ENCODE measurements at regions not wholly inside any gene's neighbourhood (a gene's known extent, or its start where the extent isn't known, plus 50 kb on each side); places are given as distances from the start of the nearest gene placed in this dataset.

GRCh38 chr9:106615118-106615889 lies 247.7 kb upstream of the ZNF462 start:
- H3K9me3 Mint-ChIP-seq (ENCODE audit: unreplicated experiment) = no peaks in the 10 kb centered on the region
- peaks cover 7% of the 10 kb centered on the region for H3K4me1 Mint-ChIP-seq (ENCODE audit: unreplicated experiment)
- H3K36me3 Mint-ChIP-seq (ENCODE audit: unreplicated experiment) = no peaks in the 10 kb centered on the region
- H3K27me3 Mint-ChIP-seq (ENCODE audit: unreplicated experiment) = no peaks in the 10 kb centered on the region
- no peak for TF ChIP-seq CTCF (IDR thresholded peaks at IDR 0.05)
- no peak overlapping the region for H3K4me3 Mint-ChIP-seq (ENCODE audit: unreplicated experiment)
- DNase-seq (ENCODE audit: extremely low spot score, unreplicated experiment) = no peak
- H3K27ac Mint-ChIP-seq (ENCODE audit: unreplicated experiment) = no peak overlapping the region

DNA sequence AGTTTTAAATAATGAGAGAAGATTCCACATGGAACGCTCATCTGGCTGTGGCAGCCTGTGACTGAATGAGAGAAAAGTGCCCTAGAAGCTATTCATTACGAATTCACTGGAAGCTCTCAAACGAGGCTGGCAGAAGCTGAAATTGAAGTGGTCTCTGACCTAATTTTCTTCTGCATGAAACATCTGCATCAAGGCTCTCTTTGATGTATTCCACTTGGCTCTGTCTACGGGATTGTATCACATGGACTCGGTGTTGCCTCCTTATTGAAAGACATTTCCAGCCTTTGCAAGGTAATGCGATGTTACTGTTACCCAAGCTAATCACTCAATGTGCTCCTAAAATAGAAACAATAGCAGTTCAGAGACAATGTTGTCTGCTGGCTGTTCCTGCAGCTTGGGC lies 246.9 kb upstream of the ZNF462 start:
- peaks cover 2% of the 10 kb centered on the region for H3K27me3 Mint-ChIP-seq (ENCODE audit: unreplicated experiment)
- DNase-seq (ENCODE audit: extremely low spot score, unreplicated experiment) = no peak
- H3K36me3 Mint-ChIP-seq (ENCODE audit: unreplicated experiment) = no peaks in the 10 kb centered on the region
- H3K27ac Mint-ChIP-seq (ENCODE audit: unreplicated experiment) = no peak overlapping the region
- no peak for TF ChIP-seq CTCF (IDR thresholded peaks at IDR 0.05)
- H3K4me1 Mint-ChIP-seq (ENCODE audit: unreplicated experiment) = peaks cover 10% of the 10 kb centered on the region
- no peak overlapping the region for H3K4me3 Mint-ChIP-seq (ENCODE audit: unreplicated experiment)
- H3K9me3 Mint-ChIP-seq (ENCODE audit: unreplicated experiment) = no peaks in the 10 kb centered on the region

DNA sequence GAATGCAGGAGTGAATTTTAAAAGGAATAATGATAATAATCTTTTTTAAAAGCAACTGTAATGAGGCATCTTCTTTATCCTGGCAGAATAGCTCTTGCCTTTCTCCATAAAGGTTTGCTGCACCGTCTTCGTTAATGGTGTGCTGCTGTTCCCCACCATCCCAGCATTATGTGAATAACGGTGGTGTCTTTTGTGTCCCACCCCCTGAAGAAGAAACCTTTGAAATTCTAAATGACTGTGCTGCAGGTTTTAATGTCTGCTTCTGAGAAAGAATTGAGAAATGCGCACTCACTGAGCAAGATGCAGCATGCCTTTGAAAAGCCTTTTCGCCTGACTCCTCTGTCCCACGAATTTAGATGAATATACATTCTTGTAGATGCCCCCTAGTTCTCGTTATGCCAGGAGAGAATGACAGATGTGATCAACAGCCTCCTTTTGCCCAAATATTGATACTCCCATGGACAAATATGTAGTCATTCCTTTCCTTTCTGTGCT lies 246.1 kb upstream of the ZNF462 start:
- no peaks in the 10 kb centered on the region for H3K36me3 Mint-ChIP-seq (ENCODE audit: unreplicated experiment)
- peaks cover 17% of the 10 kb centered on the region for H3K4me1 Mint-ChIP-seq (ENCODE audit: unreplicated experiment)
- H3K9me3 Mint-ChIP-seq (ENCODE audit: unreplicated experiment) = no peaks in the 10 kb centered on the region
- H3K27me3 Mint-ChIP-seq (ENCODE audit: unreplicated experiment) = peaks cover 2% of the 10 kb centered on the region
- no peak for TF ChIP-seq CTCF (IDR thresholded peaks at IDR 0.05)
- no peak overlapping the region for H3K27ac Mint-ChIP-seq (ENCODE audit: unreplicated experiment)
- no peak overlapping the region for H3K4me3 Mint-ChIP-seq (ENCODE audit: unreplicated experiment)
- DNase-seq (ENCODE audit: extremely low spot score, unreplicated experiment) = no peak

- TF ChIP-seq CTCF (IDR thresholded peaks at IDR 0.05) = no peak
- Mint-ChIP-seq H3K4me1 (ENCODE audit: unreplicated experiment) (peaks cover 16% of the 10 kb centered on the region), H3K4me3 (ENCODE audit: unreplicated experiment) (no peak overlapping the region), H3K9me3 (ENCODE audit: unreplicated experiment) (no peaks in the 10 kb centered on the region), H3K27ac (ENCODE audit: unreplicated experiment) (no peak overlapping the region), H3K27me3 (ENCODE audit: unreplicated experiment) (peaks cover 2% of the 10 kb centered on the region), H3K36me3 (ENCODE audit: unreplicated experiment) (no peaks in the 10 kb centered on the region)
- DNase-seq (ENCODE audit: extremely low spot score, unreplicated experiment) = no peak
Observed at GRCh38 chr9:106619211-106619610, 243.8 kb upstream of the ZNF462 start.

- Mint-ChIP-seq H3K36me3 (ENCODE audit: unreplicated experiment) (no peaks in the 10 kb centered on the region), H3K9me3 (ENCODE audit: unreplicated experiment) (no peaks in the 10 kb centered on the region), H3K27ac (ENCODE audit: unreplicated experiment) (no peak overlapping the region), H3K4me1 (ENCODE audit: unreplicated experiment) (peaks cover 16% of the 10 kb centered on the region), H3K27me3 (ENCODE audit: unreplicated experiment) (peaks cover 2% of the 10 kb centered on the region), H3K4me3 (ENCODE audit: unreplicated experiment) (no peak overlapping the region)
- DNase-seq (ENCODE audit: extremely low spot score, unreplicated experiment) = no peak
- no peak for TF ChIP-seq CTCF (IDR thresholded peaks at IDR 0.05)
Observed at GRCh38 chr9:106620081-106620480, 242.9 kb upstream of the ZNF462 start.

All from osteocyte (in vitro differentiated cells).